GM21576 (cell line): ENCODE measurements at regions not wholly inside any gene's neighbourhood (a gene's known extent, or its start where the extent isn't known, plus 50 kb on each side); places are given as distances from the start of the nearest gene placed in this dataset.

Experiments
- ATAC-seq: cut with Tn5 transposase; IDR thresholded peaks from one replicate; pipeline ENCODE4 v1.9.1; 2021; ENCODE audit warnings: mild to moderate bottlenecking, moderate library complexity; ENCODE audit not compliant: unreplicated experiment

DNA sequence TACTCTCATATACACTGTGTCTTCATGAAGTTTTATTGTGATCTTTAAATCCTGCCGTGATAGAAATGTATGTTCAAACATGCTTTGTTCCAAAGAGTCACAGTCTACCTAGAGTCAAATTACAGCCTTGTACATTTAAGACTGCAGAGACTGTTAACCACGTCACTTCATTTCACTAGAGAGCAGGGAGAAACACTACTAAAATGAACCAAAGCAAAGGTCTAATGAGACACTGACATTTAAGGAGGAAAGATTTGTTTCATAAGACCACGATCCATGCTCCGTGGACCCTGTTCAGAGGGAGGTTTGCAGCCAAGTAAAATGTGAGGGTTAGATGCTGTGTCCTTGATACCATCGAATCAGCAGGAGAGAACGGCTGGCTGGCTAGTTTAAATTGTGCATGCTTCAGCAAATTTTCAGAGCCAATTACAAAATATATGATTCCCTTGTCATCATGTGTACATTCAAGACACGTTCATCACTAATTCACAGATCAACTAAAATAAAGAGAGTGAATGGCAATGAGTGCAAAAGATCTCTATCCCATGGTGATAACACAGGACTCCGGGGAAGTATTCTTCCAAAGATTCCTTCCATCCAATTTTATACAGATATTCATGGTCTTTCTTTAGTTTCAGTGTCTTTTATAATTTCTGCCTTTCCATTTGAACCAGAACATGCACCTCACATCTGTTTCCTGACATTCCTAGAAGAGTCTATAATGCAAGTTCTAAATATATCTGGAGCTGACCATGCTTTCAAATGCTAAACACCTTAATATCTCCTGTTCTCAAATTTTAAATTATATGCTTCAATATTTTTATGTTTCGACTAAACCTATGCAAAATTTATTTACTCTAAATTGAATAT lies 960.9 kb upstream of the FAT3 start:
- no peak for ATAC-seq

DNA sequence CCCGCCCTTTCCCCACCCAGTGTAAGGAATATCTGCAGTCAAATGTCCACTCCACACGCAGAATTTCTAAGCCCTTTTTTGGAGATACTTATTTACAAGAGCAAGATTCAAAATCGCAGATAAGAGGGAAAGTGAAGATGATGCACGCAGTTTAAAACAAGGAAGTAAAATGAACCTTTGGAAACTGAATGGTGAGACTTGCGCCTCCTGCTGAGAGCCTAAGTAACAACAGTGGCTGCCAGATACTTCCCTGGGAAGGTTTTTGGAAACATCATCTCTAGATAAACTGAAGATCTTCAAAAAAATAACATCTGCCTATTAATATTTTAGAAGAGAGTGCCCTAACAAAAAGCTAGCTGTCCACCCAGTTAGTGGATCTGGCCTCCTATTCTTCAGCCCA lies 963.1 kb upstream of the FAT3 start:
- ATAC-seq = no peak

DNA sequence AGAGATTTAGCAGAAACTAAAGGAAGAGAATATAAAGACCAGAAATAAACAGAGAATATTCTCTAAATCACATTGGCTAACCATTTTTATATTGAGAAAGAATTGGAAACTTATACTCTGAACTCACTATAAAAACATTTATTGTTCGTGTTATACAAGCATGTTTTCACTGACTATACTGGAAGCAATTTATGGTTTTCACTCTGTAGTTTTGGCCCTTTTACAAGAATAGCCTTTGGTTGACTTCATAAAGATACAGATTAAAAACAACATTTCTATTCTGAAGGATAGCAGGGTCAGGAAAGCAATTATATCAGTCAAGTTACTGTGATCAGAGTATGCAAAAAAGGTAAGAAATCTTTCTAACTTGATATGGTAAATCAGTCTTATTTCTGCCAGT lies 965.7 kb upstream of the FAT3 start:
- no peak for ATAC-seq

DNA sequence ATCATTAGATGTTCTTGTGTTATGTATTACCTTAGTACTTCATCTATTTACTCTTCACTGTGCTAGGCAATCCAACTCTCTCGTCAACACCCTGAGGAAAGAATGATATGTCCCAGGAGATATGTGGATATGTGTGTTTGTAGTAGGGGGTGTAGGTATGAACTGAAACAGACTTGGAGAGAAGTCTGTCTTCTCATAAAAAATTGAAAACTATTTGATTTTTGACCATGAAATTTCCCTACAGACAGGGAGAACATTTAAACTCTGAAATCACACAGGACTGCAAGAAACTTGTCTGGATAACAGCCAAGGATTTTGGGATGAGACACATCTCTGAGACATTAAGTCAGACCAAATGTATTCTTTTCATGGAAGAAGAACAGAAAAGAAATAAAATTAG lies 967.0 kb upstream of the FAT3 start:
- ATAC-seq = no peak

DNA sequence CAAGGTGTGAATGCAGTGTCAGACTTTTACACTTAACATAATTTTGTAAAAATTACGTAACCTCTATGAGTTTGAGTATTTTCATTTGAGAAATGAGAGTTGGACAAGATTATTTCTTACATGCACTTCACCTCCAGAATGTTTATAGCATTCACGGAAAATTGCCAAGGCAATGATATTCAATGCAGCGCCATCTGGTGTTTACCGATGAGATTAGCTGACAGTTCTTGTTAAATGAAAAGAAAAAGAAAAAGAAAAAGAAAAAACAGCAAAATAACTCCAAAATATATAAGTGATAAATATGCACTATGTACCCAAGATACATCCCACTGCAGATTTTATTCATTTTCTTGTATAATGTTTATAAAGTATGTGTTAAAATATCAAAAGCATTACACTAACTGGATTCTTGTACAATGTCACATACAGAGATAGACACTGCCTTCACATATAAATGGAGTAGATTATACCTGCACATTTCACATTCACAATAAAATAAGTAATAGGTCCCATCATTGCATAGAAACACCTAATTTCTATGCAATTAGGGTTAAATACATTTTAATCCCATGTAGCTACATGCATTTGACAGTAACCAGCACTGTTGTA lies 976.3 kb upstream of the FAT3 start:
- ATAC-seq = peak; percentile 59

DNA sequence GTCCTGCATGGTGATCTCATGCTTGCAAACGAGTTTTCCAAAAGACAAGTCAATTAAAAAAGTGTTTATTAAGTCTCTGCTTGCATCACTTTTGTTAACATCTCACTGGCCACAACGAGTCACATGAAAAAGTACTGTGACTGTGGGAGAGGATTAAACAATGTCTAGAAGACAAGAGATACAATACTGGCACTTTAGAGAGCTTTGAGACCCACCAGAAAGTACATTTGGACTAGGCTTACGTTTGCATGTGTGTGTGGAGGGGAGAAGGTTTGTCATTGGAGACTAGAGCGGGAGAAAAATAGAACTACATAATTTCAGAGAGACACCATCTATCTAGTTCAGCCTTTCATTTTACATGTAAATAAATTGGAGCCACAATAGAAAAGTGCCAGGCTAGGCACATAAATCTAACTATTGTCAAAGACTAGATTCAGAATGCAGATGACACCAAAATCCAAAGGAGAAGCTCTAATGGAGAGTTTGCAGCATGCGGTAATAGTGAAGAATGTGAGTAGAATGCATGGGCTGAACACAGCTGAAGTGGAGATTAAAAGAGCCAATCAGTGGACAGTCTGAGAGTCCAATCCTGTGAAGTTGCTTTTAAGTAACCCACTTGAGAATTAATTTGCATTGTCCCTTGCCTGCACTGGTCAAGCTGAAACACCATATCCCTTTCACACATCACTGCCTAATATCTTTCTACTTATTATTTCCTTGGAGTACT lies 977.4 kb upstream of the FAT3 start:
- no peak for ATAC-seq

DNA sequence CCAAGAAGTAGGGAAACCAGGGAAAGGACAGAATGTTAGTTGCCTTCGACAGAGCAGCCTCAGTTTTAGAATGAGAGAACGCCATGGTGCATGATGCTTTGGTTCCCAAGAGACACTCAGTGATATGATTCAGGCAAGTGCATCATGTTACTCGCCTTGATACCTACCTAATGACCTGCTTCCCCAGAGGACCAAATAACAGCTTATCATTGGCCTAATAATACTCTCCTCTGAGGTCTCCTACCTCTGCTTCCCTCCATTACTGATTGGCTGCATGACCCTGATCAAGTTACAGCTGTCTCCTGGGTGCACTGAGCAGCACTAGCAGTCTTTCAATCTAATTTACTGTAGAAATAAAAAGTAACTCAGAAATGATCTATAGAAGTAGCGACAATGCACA lies 979.7 kb upstream of the FAT3 start:
- ATAC-seq = no peak

DNA sequence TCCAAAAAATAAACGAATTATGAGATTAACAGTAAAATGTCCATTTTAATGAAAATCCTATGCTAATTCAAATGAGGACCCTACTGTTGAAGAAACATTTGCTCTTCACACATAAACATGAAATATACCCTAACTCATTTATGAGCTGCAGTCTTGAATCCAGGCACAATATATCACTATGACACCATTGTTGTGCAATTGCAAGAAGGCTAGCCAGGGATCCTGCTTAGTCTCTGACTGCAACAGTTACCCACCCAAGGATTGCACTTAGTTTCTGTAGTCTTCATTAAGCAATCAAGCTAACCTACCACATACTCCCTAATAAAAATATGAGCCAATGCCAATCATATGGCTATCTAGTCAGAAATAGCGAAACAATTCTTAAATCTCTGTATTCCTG lies 981.0 kb upstream of the FAT3 start:
- ATAC-seq = no peak

DNA sequence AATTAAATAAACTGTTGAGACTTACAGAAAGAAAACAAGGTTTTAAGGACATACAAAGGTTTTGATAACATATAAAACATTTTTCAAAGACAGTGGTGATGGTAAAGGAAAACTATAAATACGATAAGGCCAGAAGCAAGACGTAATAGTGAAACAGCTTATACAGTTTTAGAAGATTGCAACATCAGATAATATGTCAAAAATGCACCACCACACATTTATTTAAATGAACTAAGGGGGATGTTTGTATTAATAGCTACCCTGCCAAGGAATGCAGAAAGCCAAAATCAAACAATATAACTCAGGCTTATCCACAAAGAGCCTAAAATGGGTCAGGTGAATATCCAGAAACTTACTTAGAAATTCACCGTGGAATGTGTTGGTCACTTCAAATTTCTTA lies 981.6 kb upstream of the FAT3 start:
- ATAC-seq = no peak

DNA sequence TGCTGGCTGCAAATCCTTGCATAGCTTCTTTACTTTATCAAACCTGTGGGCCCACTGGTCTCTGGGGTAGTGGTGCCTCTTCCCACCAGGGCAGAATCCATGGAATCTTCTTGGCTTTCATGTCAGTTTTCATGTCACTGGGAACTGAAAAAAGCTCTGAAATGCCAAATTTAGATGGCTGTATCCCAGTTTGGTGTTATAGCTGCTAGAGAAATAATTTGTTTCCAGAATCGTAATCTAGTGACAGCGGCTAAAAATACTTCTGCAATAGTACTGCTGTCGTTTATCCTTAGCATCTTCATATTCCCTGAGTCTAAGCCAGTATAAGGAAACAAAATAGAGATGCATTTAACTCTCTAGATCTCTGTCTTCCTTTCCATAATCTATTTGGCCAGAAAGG lies 983.4 kb upstream of the FAT3 start:
- no peak for ATAC-seq

DNA sequence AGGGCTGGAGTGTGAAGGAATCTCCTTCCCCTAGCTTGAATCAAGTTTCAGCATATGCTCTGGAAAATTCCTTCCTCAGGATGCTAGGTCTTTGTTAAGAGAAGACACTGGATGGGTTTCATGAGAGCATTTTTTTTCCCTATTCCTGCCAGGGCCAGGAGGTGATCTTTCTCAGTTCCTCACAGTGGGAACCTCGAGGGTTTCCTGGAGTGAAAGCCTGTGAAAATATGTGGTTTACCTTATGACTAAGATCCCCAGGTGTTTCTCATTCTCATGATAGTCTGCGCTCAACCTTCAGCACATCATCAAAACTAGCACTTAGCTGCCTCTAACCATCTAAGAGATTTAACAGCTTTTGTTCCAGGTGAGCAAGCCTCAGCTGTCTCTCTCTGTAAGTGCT lies 985.3 kb upstream of the FAT3 start:
- ATAC-seq = no peak

DNA sequence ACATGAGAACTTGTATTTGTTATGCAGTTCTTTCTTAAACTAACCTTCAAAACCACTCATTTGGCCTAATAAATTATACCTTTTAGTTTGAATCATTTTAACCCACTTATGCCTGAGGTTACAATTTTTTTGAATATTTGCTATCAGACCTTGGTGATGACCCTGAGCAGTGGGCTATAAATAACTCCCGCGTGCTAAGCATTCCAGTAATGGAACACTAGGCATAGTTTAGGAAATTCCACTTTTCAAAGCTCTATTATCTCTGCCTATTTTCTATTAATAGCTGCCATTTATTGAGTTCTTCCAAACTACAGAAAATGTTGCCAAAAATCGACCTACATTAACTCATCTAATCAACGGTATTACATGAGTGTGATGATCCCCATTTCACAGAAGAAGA lies 993.4 kb upstream of the FAT3 start:
- no peak for ATAC-seq

DNA sequence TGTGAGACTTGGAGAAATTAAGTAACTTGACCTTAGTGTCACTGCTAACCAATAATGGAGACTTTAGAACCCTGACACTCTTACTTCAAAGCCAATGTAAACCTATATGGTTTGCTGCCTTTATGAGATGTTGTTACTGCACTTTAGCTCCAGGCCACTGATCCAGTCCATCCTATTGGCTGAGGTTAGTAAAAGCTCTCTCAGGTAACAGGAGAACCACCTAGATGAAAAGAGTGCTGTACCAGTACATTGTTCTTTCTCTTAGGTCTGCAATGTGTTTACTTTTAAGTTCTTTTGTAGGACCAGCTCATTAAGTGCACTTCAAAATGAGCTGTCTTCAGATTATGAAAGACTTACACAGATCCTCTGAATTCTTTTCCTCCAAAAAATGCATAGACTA lies 994.0 kb upstream of the FAT3 start:
- ATAC-seq = no peak

DNA sequence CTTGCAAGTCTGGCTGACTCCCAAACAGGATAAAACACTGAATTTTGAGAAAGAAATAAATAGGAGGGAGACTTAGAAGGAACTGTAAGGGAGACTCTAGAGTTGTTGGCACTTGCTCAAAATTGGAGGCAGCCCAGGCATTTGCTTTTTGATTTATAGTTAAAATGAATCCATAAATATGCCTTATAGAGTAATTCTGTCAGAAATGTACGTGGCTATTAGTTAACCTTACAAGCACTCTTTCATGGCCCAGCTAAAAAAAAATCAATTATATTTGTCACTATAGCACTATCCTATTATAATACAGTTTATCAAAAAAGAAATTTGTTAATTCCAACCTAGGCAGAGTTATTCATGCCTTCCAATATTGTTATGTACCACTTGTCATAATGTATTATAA lies 1000.0 kb upstream of the CHORDC1 start:
- ATAC-seq = no peak

DNA sequence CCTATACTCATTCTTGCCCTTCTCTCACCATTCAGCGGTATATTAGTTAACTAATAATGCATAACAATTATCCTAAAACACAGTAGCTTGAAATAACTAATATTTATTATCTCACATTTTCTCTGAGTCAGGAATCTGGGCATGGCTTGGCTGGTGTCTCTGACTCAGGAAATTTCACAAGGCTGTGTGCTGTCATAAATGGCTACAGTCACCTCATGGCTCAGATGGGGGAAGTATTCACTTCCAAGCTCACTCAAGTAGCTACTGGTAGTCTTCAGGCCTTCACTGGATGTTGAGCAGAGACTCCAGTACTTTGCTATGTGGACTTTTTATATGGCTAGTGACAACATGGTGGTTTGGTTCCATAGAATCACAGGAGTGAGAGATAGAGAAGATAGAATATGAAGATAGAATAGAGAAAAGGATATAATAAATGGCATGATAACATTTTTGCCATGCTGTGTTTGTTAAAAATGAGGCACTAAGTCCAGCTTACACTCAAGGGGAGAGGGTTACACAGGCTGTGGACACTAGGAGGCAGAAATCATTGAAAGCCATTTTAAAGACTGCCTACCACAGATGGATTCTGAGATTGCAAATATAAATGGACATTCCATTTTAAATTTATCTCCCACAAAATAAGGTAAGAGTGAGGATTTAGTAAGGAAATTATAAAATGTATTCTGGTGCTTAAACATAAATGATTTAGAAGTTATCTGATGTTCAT lies 997.8 kb upstream of the CHORDC1 start:
- no peak for ATAC-seq

DNA sequence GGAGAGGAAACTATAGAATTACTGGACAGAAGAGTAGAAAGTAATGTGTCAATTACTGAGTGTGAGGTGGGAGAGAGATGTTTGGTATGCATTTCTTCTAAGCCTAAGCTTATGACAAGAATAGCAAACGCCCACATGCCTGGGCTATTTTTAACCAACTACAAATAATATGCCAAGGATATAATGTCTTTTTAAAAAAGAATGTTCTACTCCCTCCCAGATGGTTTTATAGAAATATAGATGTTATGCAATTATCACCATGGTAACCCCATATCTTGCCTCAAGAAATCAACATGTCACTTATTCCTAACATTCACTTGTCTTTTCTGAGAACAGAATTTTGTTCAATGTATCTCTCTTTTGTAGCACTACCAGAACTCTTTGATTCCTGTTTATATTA lies 996.7 kb upstream of the CHORDC1 start:
- ATAC-seq = no peak

DNA sequence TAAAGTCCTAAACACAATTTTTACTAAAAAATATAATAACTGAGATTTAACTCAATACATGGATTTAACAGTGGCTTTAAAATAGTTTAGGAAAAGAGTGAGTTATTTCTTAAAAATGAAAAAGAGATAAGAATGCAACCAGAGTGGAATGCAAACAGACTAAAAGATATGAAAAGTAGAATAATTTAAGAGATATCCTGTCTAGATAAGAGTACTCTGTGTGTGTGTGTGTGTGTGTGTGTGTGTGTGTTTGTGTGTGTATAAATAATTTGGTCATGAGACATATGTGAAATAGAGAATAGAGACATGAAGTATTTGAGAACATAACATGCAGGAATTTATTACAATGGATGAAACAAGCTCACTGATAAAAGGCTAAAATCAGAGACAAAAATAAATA lies 986.9 kb upstream of the CHORDC1 start:
- ATAC-seq = no peak

DNA sequence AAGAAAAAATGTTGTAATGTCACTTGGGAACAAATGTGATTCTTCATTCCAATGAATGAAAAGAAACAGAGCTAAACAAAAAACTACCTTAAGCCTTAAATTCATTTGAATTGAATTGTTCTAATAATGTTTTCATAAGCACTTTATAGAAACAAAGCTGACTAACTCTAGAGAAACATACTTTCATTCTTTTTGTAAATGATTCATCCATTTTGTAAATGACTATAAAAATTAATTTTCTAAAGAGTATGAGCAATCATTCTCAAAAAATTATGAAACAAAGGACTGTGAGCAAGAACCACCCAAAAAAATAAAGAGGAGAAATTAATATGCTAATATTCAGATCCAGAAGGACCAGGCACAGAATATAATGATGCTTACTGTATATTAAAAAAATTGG lies 986.5 kb upstream of the CHORDC1 start:
- no peak for ATAC-seq

DNA sequence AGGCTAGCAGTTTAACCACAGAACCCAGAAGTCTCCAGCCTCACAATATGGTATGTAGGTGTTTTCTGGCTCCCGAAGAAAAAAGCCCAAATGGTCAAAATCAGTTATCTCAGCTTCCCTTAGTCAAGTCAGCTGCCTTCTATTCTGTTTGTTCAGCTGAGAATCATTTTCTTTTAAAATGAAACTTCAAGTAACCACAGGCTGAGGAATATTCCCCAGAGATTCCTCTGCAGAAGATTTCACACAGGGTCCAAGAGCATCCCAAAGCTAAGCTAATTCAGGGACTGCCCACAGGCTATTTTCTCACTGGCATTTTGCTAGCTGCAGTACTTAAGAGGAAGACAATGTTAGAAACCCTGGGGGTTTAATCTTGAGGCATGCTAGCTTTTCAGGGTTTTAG lies 977.0 kb upstream of the CHORDC1 start:
- ATAC-seq = no peak

DNA sequence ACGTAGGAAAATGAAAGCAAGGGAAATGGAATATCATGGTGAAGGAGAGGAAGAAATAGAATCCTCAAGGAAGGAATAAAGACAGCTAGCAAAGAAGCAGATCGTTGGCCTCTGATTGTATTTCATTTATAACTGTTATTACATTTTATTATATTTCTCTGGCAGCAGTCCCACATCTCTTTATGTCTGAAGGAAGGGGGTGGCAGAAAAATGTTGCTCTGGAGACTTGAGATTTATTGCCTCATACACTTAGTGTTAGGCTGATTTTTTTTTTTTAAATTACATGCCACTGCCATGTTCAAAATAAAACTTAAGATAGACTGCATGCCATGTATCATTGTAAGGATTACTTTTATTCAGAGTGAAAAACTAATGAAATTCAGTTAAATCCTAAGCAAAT lies 971.7 kb upstream of the CHORDC1 start:
- ATAC-seq = no peak

DNA sequence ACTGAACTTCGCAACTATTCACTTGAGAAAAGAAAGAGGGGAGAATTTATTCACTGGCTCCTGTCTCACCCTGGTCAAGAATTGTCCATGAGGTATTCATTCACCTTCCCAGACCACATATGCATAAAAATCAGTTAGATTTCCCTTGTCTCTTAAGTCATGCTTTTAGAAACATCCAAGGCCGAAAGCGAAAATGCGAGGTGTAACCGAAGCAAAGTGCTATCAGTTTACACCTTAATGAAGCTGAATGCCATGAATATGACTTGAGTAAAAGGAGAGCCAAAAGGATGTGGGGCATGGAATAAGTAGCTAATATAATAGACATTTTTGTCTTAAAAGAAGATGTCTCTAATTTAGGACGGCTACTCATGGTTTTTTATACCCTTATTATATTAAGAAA lies 965.6 kb upstream of the CHORDC1 start:
- ATAC-seq = no peak
